Body of pancreas (tissue), 4 donors: ENCODE measurements at regions not wholly inside any gene's neighbourhood (a gene's known extent, or its start where the extent isn't known, plus 50 kb on each side); places are given as distances from the start of the nearest gene placed in this dataset.

Source experiments
- CTCF ChIP-seq, 7 experiments: fragments of 450-650 bp in 4 of 7; fragments of 200-600 bp in 3 of 7; sonication (generic) in 3 of 7; IDR thresholded peaks; one replicate each; pipeline ENCODE4 v1.5.1; 2016 to 2019; ENCODE audit warnings: antibody characterized with exemption in 7 of 7
- POLR2A ChIP-seq, 3 donors: fragments of 450-650 bp; IDR thresholded peaks; one replicate each; pipeline ENCODE4 v1.6.1; 2016; ENCODE audit warnings: antibody characterized with exemption in 3 of 3, mild to moderate bottlenecking in 2 of 3

GRCh38 chr9:116096046-116096445 is 57.5 kb upstream of the PAPPA start:
- no peak for TF ChIP-seq CTCF (IDR thresholded peaks at IDR 0.05)
- no peak for TF ChIP-seq POLR2A (IDR thresholded peaks at IDR 0.05)
